ENCODE measurements at regions not wholly inside any gene's neighbourhood (a gene's known extent, or its start where the extent isn't known, plus 50 kb on each side); places are given as distances from the start of the nearest gene placed in this dataset.

DNA sequence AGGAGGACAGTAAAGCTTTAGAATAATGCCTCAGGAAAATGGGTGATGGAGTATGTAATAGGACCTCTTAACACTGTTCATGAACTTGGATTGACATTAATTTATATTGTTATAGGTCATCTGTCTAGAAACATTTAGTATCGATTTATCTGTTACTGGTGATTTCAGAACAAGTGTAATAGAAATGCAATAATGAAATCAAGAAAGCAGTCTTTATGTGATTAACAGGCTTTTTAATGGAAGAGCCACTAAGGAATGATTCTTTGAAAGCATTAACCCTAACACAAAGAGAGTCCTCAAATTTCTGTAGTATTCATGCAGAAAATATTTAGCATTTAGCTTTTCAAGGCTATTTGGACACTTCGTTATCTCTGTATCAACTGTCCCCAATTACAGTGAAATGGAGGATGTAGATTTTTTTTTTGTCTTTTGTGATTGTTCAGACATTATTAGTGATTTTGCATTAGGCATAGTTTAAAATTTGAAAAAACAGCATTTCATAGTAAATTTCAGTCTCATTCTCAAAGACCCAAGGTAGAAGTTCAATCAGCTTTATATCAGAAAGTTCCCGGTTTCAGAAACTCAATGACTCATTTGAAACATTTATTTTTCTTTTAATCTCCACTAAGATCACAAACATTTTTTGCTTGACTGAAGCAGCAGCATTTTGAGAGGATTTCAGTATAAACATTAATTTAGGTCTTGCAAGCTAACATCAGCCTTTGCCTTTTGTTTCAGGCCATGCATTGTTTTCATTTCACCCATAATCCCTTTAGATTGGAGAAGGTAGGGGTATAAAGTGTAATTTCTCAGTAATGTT is 56.3 kb downstream of the AGTR2 start:
- Mint-ChIP-seq H3K36me3 (ENCODE audit: low read depth, unreplicated experiment) (no peaks in the 10 kb centered on the region), H3K27me3 (ENCODE audit: low read depth, unreplicated experiment) (no peaks in the 10 kb centered on the region), H3K4me1 (ENCODE audit: low read depth, unreplicated experiment) (peaks cover 3% of the 10 kb centered on the region), H3K27ac (ENCODE audit: unreplicated experiment) (no peak overlapping the region), H3K4me3 (ENCODE audit: unreplicated experiment) (no peak overlapping the region), H3K9me3 (ENCODE audit: unreplicated experiment) (no peaks in the 10 kb centered on the region)
- H3K79me2 ChIP-seq (ENCODE audit: insufficient read depth, low read length): no peaks in the 10 kb centered on the region
- no peaks in the 10 kb centered on the region for H4K20me1 ChIP-seq (ENCODE audit: insufficient read depth, low read length)
- no peak overlapping the region for H3K27ac ChIP-seq (ENCODE audit: low read depth, low read length)
- no peak overlapping the region for H2AFZ ChIP-seq (ENCODE audit: low read depth, low read length)
- no peak overlapping the region for H3K4me3 ChIP-seq (ENCODE audit: insufficient read depth, low read depth, low read length)
- no peaks in the 10 kb centered on the region for H3K36me3 ChIP-seq (ENCODE audit: insufficient read depth, low read length)
- H3K9ac ChIP-seq (ENCODE audit: low read length): no peak overlapping the region
- H3K9me3 ChIP-seq (ENCODE audit: insufficient read depth, low read depth, low read length): no peaks in the 10 kb centered on the region
- DNase-seq (ENCODE audit: low read depth) (no peak), FAIRE-seq (peak; percentile 93)
- H3K27me3 ChIP-seq (ENCODE audit: insufficient read depth, low read length): no peaks in the 10 kb centered on the region
- no peak for TF ChIP-seq EZH2 (IDR thresholded peaks at IDR 0.05; ENCODE audit: insufficient read depth, low read length)
- TF ChIP-seq, protein P1, sequence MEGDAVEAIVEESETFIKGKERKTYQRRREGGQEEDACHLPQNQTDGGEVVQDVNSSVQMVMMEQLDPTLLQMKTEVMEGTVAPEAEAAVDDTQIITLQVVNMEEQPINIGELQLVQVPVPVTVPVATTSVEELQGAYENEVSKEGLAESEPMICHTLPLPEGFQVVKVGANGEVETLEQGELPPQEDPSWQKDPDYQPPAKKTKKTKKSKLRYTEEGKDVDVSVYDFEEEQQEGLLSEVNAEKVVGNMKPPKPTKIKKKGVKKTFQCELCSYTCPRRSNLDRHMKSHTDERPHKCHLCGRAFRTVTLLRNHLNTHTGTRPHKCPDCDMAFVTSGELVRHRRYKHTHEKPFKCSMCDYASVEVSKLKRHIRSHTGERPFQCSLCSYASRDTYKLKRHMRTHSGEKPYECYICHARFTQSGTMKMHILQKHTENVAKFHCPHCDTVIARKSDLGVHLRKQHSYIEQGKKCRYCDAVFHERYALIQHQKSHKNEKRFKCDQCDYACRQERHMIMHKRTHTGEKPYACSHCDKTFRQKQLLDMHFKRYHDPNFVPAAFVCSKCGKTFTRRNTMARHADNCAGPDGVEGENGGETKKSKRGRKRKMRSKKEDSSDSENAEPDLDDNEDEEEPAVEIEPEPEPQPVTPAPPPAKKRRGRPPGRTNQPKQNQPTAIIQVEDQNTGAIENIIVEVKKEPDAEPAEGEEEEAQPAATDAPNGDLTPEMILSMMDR (IDR thresholded peaks at IDR 0.05; ENCODE audit: insufficient read depth, low read depth, low read length): no peak
- H3K4me2 ChIP-seq (ENCODE audit: low read length): no peak overlapping the region
- no peaks in the 10 kb centered on the region for H3K4me1 ChIP-seq (ENCODE audit: insufficient read depth, low read length)

DNA sequence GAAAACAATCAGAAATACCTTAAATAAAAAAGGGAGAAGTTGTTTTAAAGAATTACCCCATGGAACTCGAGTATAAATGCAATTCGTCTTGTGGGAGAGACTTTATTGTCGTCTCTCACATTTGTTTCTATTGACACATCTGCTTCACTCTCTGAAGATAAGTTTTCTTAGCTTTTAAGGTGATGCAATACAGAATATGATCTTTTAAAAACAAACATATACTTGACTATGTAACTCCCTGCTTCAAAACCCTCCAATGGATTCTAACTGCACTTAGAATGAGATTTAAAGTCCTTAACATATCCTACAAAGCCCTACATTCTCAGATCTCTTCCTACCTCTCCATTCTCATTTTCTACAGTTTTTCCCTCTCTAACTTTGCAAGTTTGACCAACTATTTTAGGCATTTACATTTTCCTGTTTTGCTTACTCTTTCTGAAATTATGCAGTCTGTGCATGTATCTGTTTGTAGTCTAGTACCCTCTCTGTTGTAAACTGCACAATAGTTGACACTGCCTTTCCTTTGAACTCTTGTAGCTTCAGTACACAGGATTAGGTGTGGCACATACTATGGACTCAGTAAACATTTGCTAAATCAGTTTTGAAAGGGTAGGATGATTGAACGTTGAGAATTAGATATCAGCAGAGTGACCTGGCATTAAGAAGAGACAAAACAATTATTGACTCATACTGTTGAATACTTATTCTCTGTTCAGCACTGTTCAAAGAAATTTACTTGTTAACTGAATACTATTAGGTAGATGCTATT is 59.8 kb downstream of the AGTR2 start:
- H3K79me2 ChIP-seq (ENCODE audit: insufficient read depth, low read length): no peaks in the 10 kb centered on the region
- no peaks in the 10 kb centered on the region for H3K9me3 Mint-ChIP-seq (ENCODE audit: unreplicated experiment)

More for the DNA sequence above, 59.8 kb downstream of the AGTR2 start:
- Mint-ChIP-seq H3K4me3 (ENCODE audit: unreplicated experiment) (no peak overlapping the region), H3K27me3 (ENCODE audit: low read depth, unreplicated experiment) (no peaks in the 10 kb centered on the region), H3K36me3 (ENCODE audit: low read depth, unreplicated experiment) (no peaks in the 10 kb centered on the region), H3K27ac (ENCODE audit: unreplicated experiment) (no peak overlapping the region), H3K4me1 (ENCODE audit: low read depth, unreplicated experiment) (peaks cover 9% of the 10 kb centered on the region)
- DNase-seq (ENCODE audit: low read depth) (no peak), FAIRE-seq (peak; percentile 64)
- H3K4me2 ChIP-seq (ENCODE audit: low read length): no peak overlapping the region
- no peak overlapping the region for H3K4me3 ChIP-seq (ENCODE audit: insufficient read depth, low read depth, low read length)
- no peak overlapping the region for H3K27ac ChIP-seq (ENCODE audit: low read depth, low read length)
- no peaks in the 10 kb centered on the region for H4K20me1 ChIP-seq (ENCODE audit: insufficient read depth, low read length)
- H2AFZ ChIP-seq (ENCODE audit: low read depth, low read length): no peak overlapping the region
- no peaks in the 10 kb centered on the region for H3K4me1 ChIP-seq (ENCODE audit: insufficient read depth, low read length)
- TF ChIP-seq EZH2 (IDR thresholded peaks at IDR 0.05; ENCODE audit: insufficient read depth, low read length): no peak
- TF ChIP-seq, protein P1 (IDR thresholded peaks at IDR 0.05; ENCODE audit: insufficient read depth, low read depth, low read length): no peak
- H3K36me3 ChIP-seq (ENCODE audit: insufficient read depth, low read length): no peaks in the 10 kb centered on the region
- H3K9ac ChIP-seq (ENCODE audit: low read length): no peak overlapping the region
- no peaks in the 10 kb centered on the region for H3K27me3 ChIP-seq (ENCODE audit: insufficient read depth, low read length)
- H3K9me3 ChIP-seq (ENCODE audit: insufficient read depth, low read depth, low read length): no peaks in the 10 kb centered on the region

Measured in astrocyte (in vitro differentiated cells and primary cell).